Small intestine (tissue), 7 donors: ENCODE measurements at regions not wholly inside any gene's neighbourhood (a gene's known extent, or its start where the extent isn't known, plus 50 kb on each side); places are given as distances from the start of the nearest gene placed in this dataset.

Source experiments
- DNase-seq, 2 donors: peaks; one replicate each; pipeline versions ENCODE4 v3.0.0 to v3.0.0-alpha.2; 2013
- FAIRE-seq: peaks from 2 replicates; lab custom pipeline; 2012; peaks lifted over from hg19 to GRCh38; lab: Jason Lieb, UNC
- H3K27ac ChIP-seq, 3 donors: one replicate each; pipeline ENCODE4 v1.5.1; 2013; ENCODE audit warnings: low read length in 2 of 3, mild to moderate bottlenecking in 2 of 3, control low read depth in 1 of 3, inconsistent platforms in 1 of 3, low read depth in 1 of 3, moderate library complexity in 1 of 3
- H3K27me3 ChIP-seq, 3 donors: one replicate each; pipeline ENCODE4 v1.6.1; 2013; ENCODE audit warnings: low read length in 3 of 3, inconsistent platforms in 1 of 3; ENCODE audit not compliant: control insufficient read depth in 3 of 3, insufficient read depth in 3 of 3
- H3K36me3 ChIP-seq, 3 donors: one replicate each; pipeline ENCODE4 v1.6.1; 2013; ENCODE audit warnings: low read length in 3 of 3, inconsistent platforms in 1 of 3, low read depth in 1 of 3, mild to moderate bottlenecking in 1 of 3, moderate library complexity in 1 of 3; ENCODE audit not compliant: control insufficient read depth in 3 of 3, insufficient read depth in 2 of 3
- H3K4me1 ChIP-seq, 3 donors: one replicate each; pipeline ENCODE4 v1.6.1; 2013; ENCODE audit warnings: low read length in 2 of 3, inconsistent platforms in 1 of 3, low read depth in 1 of 3, mild to moderate bottlenecking in 1 of 3, moderate library complexity in 1 of 3; ENCODE audit not compliant: control insufficient read depth in 3 of 3, insufficient read depth in 2 of 3
- H3K4me3 ChIP-seq, 3 donors: one replicate each; pipeline ENCODE4 v1.5.1; 2013; ENCODE audit warnings: low read length in 3 of 3, control low read depth in 1 of 3, inconsistent platforms in 1 of 3, low read depth in 1 of 3, mild to moderate bottlenecking in 1 of 3, moderate library complexity in 1 of 3
- H3K9me3 ChIP-seq, 2 donors: one replicate each; pipeline ENCODE4 v1.6.1; 2013; ENCODE audit warnings: low read depth in 1 of 2, low read length in 1 of 2; ENCODE audit not compliant: control insufficient read depth in 2 of 2, insufficient read depth in 1 of 2
- WGBS, 3 donors: extraction: QIAGEN DNeasy Blood & Tissue Kit; methylation state at CpG; one replicate each; pipeline ENCODE4 v1.1.7; 2013; 5-methylcytosine and 5-hydroxymethylcytosine counted together
- donor health status: healthy with polysubstance abuse.
- donor health status: control.
- donor health status: control.
- donor health status: Bipolar disorder and iron deficiency.
- donor health status: healthy.

- FAIRE-seq (no peak), DNase-seq (no peak)
- H3K4me3 ChIP-seq = no peak overlapping the region
- no peaks in the 10 kb centered on the region for H3K9me3 ChIP-seq
- no peaks in the 10 kb centered on the region for H3K36me3 ChIP-seq
- 60 to 89% (median 75%) methylated on average over 1 of the region's 1 CpG for WGBS, 3 donors
- no peaks in the 10 kb centered on the region for H3K27me3 ChIP-seq
- H3K4me1 ChIP-seq = no peaks in the 10 kb centered on the region
- H3K27ac ChIP-seq = no peak overlapping the region
Observed at GRCh38 chr6:142008781-142009180, 123.9 kb upstream of the GJE1 start.

GRCh38 chr6:142008016-142008735 is 124.5 kb upstream of the GJE1 start:
- no peak overlapping the region for H3K4me3 ChIP-seq
- H3K4me1 ChIP-seq = no peaks in the 10 kb centered on the region
- no peaks in the 10 kb centered on the region for H3K36me3 ChIP-seq
- WGBS, 3 donors = 78 to 87% (median 79%) methylated on average over 4 of the region's 4 CpGs
- FAIRE-seq (no peak), DNase-seq (no peak)
- no peaks in the 10 kb centered on the region for H3K9me3 ChIP-seq
- no peaks in the 10 kb centered on the region for H3K27me3 ChIP-seq
- H3K27ac ChIP-seq = no peak overlapping the region

- Histone ChIP-seq H3K9me3 (no peaks in the 10 kb centered on the region), H3K27ac (no peak overlapping the region), H3K4me3 (no peak overlapping the region), H3K27me3 (no peaks in the 10 kb centered on the region), H3K36me3 (no peaks in the 10 kb centered on the region), H3K4me1 (no peaks in the 10 kb centered on the region)
- DNase-seq = no peak
- no peak for FAIRE-seq
- WGBS, 3 donors = 21 to 33% (median 22%) methylated on average over 1 of the region's 1 CpG
Observed at GRCh38 chr6:142005021-142005420, 127.7 kb upstream of the GJE1 start.

- H3K36me3 ChIP-seq = no peaks in the 10 kb centered on the region
- H3K4me1 ChIP-seq = no peaks in the 10 kb centered on the region
- H3K27me3 ChIP-seq = no peaks in the 10 kb centered on the region
- DNase-seq = no peak
- no peaks in the 10 kb centered on the region for H3K9me3 ChIP-seq
- H3K4me3 ChIP-seq = no peak overlapping the region
- no peak overlapping the region for H3K27ac ChIP-seq
- FAIRE-seq = no peak
- WGBS, 3 donors = 81 to 86% (median 86%) methylated on average over 9 of the region's 9 CpGs
Observed at GRCh38 chr6:142002825-142003405, 129.8 kb upstream of the GJE1 start.

GRCh38 chr6:141996823-141997222 is 135.9 kb upstream of the GJE1 start:
- FAIRE-seq = no peak
- Histone ChIP-seq H3K4me3 (no peak overlapping the region), H3K4me1 (no peaks in the 10 kb centered on the region), H3K27ac (no peak overlapping the region), H3K27me3 (no peaks in the 10 kb centered on the region), H3K36me3 (no peaks in the 10 kb centered on the region), H3K9me3 (peaks cover 0 to 7% of the 10 kb centered on the region in 2 donors)
- no peak for DNase-seq

- no peaks in the 10 kb centered on the region for H3K4me1 ChIP-seq
- DNase-seq = no peak
- H3K27me3 ChIP-seq = no peaks in the 10 kb centered on the region
- 71 to 86% (median 72%) methylated on average over 2 of the region's 2 CpGs for WGBS, 3 donors
- no peak overlapping the region for H3K4me3 ChIP-seq
- no peaks in the 10 kb centered on the region for H3K36me3 ChIP-seq
- no peak overlapping the region for H3K27ac ChIP-seq
- no peak for FAIRE-seq
- H3K9me3 ChIP-seq = peaks cover 0 to 7% of the 10 kb centered on the region in 2 donors
Observed at GRCh38 chr6:141992109-141992508, 140.6 kb upstream of the GJE1 start.

GRCh38 chr6:141990840-141991239 is 141.9 kb upstream of the GJE1 start:
- Histone ChIP-seq H3K9me3 (peaks cover 0 to 7% of the 10 kb centered on the region in 2 donors), H3K4me3 (no peak overlapping the region), H3K36me3 (no peaks in the 10 kb centered on the region), H3K4me1 (no peaks in the 10 kb centered on the region), H3K27me3 (no peaks in the 10 kb centered on the region), H3K27ac (no peak overlapping the region)
- no peak for DNase-seq
- FAIRE-seq = no peak
- WGBS, 3 donors = 4 to 36% (median 22%) methylated on average over 1 of the region's 1 CpG

- WGBS, 3 donors = 45 to 89% (median 85%) methylated on average over 1 of the region's 1 CpG
- Histone ChIP-seq H3K4me3 (no peak overlapping the region), H3K9me3 (peaks cover 0 to under 1% of the 10 kb centered on the region in 2 donors), H3K36me3 (no peaks in the 10 kb centered on the region), H3K27ac (no peak overlapping the region), H3K27me3 (no peaks in the 10 kb centered on the region), H3K4me1 (no peaks in the 10 kb centered on the region)
- FAIRE-seq = no peak
- DNase-seq = no peak
Observed at GRCh38 chr6:141989706-141989959, 143.1 kb upstream of the GJE1 start.
